ENCODE measurements at regions not wholly inside any gene's neighbourhood (a gene's known extent, or its start where the extent isn't known, plus 50 kb on each side); places are given as distances from the start of the nearest gene placed in this dataset.

- TF ChIP-seq CTCF (optimal IDR thresholded peaks at IDR 0.05 in 1 of 3, IDR thresholded peaks at IDR 0.05 in 1 of 3, conservative IDR thresholded peaks at IDR 0.05 in 1 of 3; ENCODE audit: extremely low read depth in 1 of 3, insufficient read depth in 2 of 3, low read length in 3 of 3) (no peak), EZH2 (IDR thresholded peaks at IDR 0.05; ENCODE audit: low read length) (no peak)
Observed at GRCh38 chr3:17823036-17823435, 80.6 kb upstream of the TBC1D5 start.
